Ishikawa (cell line): ENCODE measurements at regions not wholly inside any gene's neighbourhood (a gene's known extent, or its start where the extent isn't known, plus 50 kb on each side); places are given as distances from the start of the nearest gene placed in this dataset.

Source experiments
- CEBPB ChIP-seq: IDR thresholded peaks from 2 replicates; pipeline ENCODE4 v1.6.1; 2012
- CREB1 ChIP-seq: IDR thresholded peaks from 2 replicates; pipeline ENCODE4 v1.6.1; 2012; ENCODE audit warnings: low read depth
- EGR1 ChIP-seq: IDR thresholded peaks from 2 replicates; pipeline ENCODE4 v1.6.1; 2012
- EP300 ChIP-seq: IDR thresholded peaks from 2 replicates; pipeline ENCODE4 v1.6.1; 2012; ENCODE audit warnings: borderline replicate concordance
- FOXM1 ChIP-seq: IDR thresholded peaks from 2 replicates; pipeline ENCODE4 v1.6.1; 2012; ENCODE audit warnings: low read depth, borderline replicate concordance
- NFIC ChIP-seq: IDR thresholded peaks from 2 replicates; pipeline ENCODE4 v1.6.1; 2012
- RAD21 ChIP-seq: IDR thresholded peaks from 2 replicates; pipeline ENCODE4 v1.6.1; 2012; ENCODE audit warnings: low read depth
- REST ChIP-seq: IDR thresholded peaks from 2 replicates; pipeline ENCODE4 v1.6.1; 2012; ENCODE audit warnings: low read depth, mild to moderate bottlenecking
- TAF1 ChIP-seq: IDR thresholded peaks from 2 replicates; pipeline ENCODE4 v1.6.1; 2012; ENCODE audit warnings: low read depth, mild to moderate bottlenecking
- TCF12 ChIP-seq: IDR thresholded peaks from 2 replicates; pipeline ENCODE4 v1.6.1; 2012; ENCODE audit warnings: low read depth
- TEAD4 ChIP-seq: IDR thresholded peaks from 2 replicates; pipeline ENCODE4 v1.6.1; 2012
- ZBTB7A ChIP-seq: IDR thresholded peaks from 2 replicates; pipeline ENCODE4 v1.6.1; 2012; ENCODE audit warnings: low read depth
- TF ChIP-seq, protein P1 (sequence below): IDR thresholded peaks from 2 replicates; pipeline ENCODE4 v1.6.1; 2012
- TF ChIP-seq, protein P2 (sequence below): IDR thresholded peaks from 2 replicates; pipeline ENCODE4 v1.6.1; 2012

- TF ChIP-seq EP300 (no peak), TEAD4 (no peak), REST (no peak), FOXM1 (no peak), RAD21 (no peak), CEBPB (no peak), NFIC (no peak), EGR1 (no peak), TCF12 (no peak), TAF1 (no peak), ZBTB7A (no peak), CREB1 (no peak)
- TF ChIP-seq, protein P1, sequence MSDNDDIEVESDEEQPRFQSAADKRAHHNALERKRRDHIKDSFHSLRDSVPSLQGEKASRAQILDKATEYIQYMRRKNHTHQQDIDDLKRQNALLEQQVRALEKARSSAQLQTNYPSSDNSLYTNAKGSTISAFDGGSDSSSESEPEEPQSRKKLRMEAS = no peak
- TF ChIP-seq, protein P2, sequence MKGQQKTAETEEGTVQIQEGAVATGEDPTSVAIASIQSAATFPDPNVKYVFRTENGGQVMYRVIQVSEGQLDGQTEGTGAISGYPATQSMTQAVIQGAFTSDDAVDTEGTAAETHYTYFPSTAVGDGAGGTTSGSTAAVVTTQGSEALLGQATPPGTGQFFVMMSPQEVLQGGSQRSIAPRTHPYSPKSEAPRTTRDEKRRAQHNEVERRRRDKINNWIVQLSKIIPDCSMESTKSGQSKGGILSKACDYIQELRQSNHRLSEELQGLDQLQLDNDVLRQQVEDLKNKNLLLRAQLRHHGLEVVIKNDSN = no peak
These were observed 102.9 kb upstream of the FSCB start for GRCh38 chr14:44609876-44610510.
